NCI-H1048 (cell line): ENCODE measurements at regions not wholly inside any gene's neighbourhood (a gene's known extent, or its start where the extent isn't known, plus 50 kb on each side); places are given as distances from the start of the nearest gene placed in this dataset.

Source experiments
- DNase-seq: peaks from one replicate; lab custom pipeline; 2025; lab: John Stamatoyannopoulos, UW

DNA sequence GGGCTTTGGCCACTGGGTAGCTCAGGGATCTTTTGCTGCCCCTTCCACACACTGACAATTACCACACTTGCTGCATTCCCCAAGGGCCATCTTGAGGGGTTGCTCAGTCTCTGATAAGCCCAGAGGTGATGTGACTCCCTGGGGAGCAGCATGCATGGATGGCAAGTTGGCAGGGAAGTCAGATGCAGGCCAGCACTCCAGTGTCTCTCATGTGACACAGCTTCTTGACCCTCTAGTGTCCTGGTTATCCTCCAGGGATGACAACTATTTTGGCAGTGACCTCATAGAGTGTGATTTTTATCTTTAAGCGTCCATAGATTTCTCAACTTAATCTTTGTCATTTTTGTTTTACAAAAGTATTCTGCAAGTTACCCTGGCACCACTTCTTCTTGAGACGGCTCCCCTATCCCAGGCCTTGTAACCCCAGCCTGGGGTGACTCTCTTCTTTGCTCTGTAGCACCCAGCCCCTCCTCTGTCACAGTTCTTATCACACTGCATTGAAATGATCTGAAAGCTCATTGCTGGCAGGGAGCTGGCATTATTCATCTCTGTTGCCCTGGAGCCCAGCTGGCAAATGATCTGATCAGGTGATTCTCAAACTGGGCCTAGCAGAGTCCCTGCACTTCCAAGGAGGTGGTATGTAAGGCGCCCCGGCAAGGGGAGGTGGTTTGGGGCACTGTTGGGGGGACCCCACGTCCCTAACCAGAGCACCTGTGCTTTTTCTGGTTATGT lies 72.6 kb downstream of the TENT5C start:
- DNase-seq = no peak

DNA sequence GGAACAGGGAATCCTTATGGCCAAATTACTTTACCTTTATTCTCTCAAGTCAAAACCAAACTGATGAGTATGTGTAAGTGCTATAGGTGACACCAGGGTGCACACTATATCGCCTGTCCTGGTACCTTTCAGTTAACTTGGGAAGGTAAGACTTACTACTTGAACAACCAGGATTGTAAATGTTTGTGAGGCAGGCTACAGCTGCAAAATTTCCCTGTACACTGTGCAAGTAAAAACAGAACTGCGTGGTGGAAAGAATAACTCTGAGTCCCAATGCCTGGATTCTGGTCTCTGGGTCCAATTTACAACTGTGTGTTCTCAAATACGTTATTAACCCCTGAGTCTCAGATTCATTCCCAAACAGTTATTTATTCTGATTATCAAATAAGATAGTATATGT lies 73.5 kb downstream of the TENT5C start:
- no peak for DNase-seq

GRCh38 chr1:117679868-117680267 lies 74.0 kb downstream of the TENT5C start:
- no peak for DNase-seq

DNA sequence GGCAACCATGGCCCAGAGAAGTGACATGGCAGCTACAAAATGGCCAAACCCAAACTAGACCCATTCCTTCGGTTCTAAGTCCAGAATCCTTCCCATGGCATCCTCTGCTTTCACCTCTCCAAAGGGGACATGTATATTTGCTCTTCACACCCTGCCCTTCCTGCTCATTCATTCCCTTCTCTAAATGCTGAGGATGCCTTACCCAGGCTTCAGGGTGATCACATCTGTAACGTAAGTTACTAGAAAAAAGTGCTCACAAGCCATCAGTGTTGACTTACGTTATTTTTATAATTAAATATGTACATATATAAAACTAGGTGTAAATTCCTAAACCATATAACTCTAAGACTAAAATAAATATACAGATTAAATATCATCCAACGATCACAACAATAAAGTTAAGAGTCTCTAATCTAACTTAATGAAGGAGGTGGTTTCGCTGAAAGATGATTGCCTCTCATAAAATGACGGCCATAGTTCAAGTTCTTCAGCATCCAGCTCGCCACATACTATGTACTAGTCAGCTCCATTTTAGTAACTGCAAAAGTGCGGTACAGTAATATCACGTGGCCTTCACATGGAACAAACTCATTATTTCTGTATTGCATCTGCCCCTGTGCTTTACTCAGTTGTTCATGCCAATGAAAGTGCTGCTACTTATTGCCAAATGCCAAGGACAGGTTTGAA lies 74.6 kb downstream of the TENT5C start:
- no peak for DNase-seq

GRCh38 chr1:117681093-117681900 lies 75.4 kb downstream of the TENT5C start:
- no peak for DNase-seq

DNA sequence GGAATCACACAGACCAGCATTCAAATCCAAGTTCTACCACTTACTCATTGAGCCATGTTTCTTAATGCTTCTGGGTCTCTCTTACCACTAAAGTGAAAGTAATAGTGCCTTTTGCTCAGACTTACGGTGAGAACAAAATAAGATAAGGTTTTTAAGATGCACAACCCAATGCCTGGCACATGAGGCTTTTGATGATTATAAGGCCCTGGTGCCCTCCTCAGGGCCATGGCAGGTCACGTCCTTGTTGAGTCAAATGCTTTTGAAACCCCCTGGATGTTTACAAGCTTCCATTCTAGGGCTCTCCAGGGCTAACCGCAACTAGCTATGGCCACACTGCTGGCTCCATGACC lies 76.0 kb downstream of the TENT5C start:
- DNase-seq = no peak

- no peak for DNase-seq
Measured at GRCh38 chr1:117682372-117682771, 76.5 kb downstream of the TENT5C start.

DNA sequence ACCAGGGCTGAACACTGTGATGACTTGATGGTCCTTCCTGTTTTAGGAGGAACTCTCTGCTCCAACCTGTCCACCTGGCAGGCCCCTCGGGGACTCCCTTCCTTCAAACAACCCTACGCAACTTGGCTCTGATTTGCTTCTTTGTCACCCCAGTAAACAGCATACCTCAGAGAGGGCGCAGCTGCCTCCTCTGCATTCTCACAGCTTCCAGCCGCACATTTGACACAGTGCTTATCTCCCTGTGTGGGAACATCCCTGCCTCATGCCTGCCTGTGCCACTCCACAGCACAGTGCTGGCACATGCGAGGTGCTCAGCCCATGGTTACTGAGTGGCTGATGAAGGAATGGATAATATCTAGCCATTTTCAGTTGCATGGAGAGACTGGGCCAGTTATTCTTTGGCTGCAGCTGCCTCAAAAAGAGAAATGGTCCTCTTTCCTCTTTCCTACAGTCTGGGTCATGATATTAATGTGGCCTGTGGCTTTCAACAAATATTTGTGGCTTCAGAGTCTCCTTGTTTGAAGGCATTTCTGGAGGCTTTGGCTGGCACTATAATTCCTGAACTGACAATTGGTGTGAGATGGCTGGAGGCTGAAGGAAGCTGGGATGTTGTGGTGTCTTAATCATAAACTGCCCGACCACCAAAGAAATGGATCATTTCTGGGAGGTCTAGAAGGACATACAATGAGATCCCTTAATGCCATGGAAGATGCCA lies 77.9 kb downstream of the TENT5C start:
- DNase-seq = no peak

GRCh38 chr1:117685936-117686806 lies 80.3 kb downstream of the TENT5C start:
- DNase-seq = no peak

DNA sequence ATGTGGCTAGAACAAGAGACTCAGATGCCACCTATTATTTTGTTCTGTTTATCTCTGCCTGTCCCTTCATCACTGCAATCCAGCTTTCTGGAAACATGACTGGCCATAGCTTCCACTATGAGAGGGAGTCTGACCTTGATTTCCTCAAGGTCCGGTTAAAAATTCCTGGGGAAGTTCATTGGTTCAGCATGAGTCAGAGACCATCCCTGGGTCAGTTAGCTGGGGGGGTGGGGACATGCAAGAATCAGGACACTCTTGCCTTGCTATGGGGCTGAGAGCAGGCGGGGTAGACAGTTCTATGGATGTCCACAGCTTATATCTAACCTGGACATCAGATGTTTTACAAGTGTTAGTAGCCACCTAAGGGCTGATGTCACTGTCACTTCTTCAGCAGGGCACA lies 81.1 kb downstream of the TENT5C start:
- DNase-seq = no peak

- no peak for DNase-seq
Measured at GRCh38 chr1:117689997-117690625, 84.3 kb downstream of the TENT5C start.

DNA sequence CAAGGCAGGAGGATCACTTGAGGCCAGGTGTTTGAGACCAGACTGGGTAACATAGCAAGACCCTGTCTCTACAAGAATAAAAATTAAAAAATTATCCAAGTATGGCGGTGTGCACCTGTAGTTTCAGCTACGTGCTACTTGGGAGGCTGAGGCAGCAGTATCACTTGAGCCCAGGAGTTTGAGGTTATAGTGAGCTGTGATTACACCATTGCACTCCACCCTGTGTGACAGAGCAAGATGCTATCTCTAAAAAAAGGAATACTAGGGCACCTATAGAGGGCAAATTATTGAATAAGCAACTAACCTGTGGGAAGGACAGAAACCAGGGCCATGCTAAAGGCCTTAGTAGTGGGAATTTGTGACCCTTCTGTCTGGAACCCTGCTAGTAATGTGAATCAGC lies 86.1 kb downstream of the TENT5C start:
- no peak for DNase-seq

DNA sequence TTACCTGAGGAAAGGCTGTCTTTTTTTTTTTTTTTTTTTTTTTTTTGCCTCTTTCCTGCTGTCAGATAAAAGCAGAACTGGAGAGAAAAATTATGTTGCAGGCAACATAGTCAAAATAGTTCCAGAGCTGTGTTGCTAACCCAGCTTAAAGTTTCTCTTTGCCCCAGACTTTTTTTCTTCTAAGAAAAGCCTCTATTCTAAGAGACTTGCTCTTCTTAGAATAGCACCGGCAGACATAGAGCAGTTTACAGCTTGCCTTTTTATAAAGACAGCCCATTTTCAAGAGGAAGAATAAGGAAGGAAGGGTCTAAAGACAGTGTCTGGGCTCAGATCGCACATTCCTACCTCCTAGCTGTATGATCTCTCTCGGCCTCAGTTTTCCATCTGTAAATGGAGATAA lies 88.7 kb downstream of the TENT5C start:
- DNase-seq = no peak

GRCh38 chr1:117695796-117696490 lies 90.1 kb downstream of the TENT5C start:
- no peak for DNase-seq

DNA sequence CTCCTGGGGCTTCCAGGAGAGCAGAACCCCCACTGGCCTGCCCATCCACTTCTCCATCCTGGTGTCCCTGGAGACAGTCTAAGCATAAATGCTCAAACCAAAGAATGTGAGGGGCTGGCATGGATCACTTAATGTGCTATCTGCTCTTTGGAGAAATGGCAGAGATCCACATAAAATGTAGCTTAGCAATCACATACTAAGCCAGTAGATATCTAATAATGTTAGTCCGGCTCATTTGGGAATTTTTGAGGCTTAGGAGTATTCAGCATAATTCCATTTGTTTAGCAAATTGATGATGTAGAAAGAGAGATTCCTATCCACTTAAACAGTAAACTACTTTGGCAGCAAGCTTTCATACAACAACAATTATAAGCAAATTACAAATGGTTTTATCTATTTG lies 90.7 kb downstream of the TENT5C start:
- DNase-seq = no peak

GRCh38 chr1:117697220-117697781 lies 91.5 kb downstream of the TENT5C start:
- DNase-seq = no peak

- no peak for DNase-seq
Measured at GRCh38 chr1:117698398-117699160, 92.7 kb downstream of the TENT5C start.

DNA sequence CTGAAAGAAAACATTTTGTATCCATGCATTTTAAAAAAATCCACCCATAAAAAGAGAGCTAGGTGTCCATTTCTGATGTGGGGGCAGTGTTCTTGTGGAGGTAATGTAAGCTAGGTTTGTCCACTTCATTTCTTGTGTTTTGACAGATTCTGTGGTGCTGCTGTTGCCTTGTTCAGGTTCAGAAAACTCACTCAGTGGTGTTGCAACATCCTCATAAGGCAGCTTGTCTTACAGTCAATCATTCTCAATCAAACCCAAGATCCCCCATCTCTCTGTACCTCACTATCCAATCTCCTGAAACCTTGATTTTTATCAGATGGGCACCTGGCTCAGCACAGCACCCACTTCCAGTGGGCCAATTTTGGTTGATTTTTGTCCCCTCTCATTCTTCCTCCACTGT lies 94.1 kb downstream of the TENT5C start:
- no peak for DNase-seq

DNA sequence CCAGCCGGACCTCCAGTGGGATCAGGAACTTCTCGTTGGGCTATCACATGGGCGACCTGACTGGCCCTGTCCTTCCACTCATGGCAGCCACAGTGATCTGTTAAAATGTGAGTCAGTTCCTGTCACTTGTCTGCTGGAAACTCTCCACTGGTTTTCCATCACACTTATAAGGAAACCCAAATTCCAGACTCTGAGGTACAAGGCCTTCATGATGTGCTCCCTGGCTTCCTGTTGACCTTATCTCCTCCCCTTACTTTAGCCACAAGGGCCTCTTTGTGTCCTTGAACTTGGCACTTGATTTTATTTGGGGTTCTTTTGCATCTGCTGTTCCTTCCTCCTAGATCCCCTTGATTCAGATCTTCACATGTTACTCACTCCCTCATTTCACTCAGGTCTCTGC lies 96.8 kb downstream of the TENT5C start:
- DNase-seq = no peak
